COLO668 (cell line): ENCODE measurements at regions not wholly inside any gene's neighbourhood (a gene's known extent, or its start where the extent isn't known, plus 50 kb on each side); places are given as distances from the start of the nearest gene placed in this dataset.

Experiments used
- DNase-seq: peaks from one replicate; lab custom pipeline; 2025; ENCODE audit not compliant: unreplicated experiment; lab: John Stamatoyannopoulos, UW

DNA sequence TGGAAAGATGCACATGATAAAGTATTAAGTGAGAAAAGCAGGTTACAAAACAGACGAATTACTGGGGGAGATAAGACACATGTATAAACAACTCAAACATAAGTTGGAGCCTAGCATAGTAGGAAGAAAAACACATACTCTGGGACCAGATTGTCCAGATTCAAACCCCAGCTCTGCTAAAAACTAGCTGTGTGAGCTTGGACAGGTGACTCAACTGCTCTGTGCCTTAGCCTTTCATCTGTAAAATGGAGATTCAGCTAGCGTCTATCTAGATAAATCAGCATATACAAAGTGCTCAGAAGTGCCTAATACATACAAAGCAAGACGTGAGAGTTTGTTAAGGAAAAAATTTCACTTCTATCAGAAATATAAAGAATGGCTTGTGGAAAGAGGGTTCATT, 254.0 kb upstream of the POU3F1 start:
- no peak for DNase-seq

DNA sequence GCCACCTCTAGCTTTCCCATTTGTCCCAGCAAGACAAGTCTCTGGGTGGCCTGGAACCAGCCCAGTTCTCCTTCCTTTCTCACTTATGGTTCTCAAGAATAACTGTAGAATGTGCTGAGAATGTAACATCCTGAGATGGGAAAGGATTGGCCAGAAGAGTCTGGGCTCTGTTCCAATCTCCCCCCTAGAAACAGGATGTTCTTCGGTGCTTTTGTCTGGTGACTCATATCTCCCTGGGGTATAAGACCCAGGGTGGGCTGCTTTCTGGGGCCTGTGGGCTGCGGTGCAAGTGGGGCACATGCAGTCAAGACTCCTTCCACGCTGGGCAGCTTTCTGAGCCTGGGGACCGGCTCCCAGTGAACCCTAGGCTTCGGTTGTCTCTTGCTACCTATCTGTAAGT, 251.2 kb upstream of the POU3F1 start:
- no peak for DNase-seq

DNA sequence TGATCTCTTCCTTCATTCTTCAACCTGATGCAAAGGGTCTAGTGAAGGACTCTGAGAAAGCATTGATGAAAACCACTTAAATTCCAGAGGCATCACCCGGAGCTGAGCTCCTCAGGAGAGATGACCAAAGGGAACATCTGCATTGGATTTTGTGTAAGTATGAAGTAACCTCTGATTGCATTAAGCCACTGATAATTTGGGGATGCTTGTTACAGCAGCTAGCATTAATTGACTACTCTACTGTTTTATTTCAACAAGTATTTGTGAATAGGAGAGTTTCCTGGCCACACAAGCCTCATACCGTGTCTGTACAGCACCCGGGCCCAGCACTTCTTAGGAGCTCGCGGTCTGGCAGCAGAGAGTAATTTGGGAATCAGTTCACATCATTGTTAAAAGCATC, 250.7 kb upstream of the POU3F1 start:
- DNase-seq, result no peak

DNA sequence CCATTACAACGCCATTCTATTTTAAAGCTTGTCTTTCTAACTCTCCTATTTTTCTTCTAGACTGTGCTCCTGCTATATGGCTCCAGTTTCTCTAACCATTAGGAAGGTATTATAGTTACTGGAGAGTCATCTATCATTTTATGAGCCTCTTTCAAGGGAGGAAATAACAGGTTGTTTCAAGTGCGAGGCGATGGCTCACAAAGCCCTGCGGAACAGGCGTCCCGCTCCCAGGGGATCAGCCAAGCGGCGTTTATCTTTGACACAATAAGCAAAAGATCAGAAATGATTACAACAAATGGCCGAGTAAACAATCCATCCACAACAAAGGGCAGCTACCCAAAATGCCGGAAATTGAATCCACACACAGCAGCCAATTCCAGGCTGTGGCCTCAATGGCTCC, 249.5 kb upstream of the POU3F1 start:
- DNase-seq, result no peak

DNA sequence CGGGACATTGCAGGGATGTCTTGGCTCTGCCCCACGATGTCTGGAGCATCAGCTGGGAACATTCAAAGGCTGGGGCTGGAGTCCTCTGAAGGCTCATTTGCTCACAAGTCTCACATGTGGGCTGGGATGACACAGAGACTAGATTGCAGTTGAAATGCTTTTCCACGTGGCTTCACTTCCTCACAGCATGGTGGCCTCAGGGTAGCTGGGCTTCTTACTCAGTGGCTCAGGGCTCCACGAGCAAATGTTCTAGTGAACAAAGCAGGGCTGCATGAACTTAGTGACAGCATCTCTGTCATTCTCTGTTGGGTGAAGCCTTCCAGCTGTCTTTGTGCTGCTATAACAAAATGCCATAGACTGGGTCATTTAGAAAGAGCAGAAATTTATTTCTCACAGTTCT, 247.0 kb upstream of the POU3F1 start:
- DNase-seq, result no peak

DNA sequence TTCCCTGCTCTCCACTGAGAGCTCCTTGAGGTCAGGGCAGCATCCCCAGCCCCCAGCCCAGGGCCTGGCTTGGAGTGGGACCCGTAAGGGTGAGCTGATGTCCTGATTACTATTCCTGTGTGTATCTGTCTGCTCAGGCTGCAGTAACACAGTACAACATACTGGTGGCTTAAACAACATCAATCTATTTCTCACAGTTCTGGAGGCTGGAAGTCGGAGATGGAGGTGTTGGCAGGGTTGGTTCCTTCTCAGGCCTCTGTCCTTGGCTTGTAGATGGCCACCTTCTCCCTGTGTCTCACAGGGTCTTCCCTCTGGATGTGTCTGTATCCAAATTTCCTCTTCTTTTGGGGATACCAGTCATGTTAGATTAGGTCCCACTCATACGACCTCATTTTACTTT, 246.4 kb upstream of the POU3F1 start:
- DNase-seq, result no peak

DNA sequence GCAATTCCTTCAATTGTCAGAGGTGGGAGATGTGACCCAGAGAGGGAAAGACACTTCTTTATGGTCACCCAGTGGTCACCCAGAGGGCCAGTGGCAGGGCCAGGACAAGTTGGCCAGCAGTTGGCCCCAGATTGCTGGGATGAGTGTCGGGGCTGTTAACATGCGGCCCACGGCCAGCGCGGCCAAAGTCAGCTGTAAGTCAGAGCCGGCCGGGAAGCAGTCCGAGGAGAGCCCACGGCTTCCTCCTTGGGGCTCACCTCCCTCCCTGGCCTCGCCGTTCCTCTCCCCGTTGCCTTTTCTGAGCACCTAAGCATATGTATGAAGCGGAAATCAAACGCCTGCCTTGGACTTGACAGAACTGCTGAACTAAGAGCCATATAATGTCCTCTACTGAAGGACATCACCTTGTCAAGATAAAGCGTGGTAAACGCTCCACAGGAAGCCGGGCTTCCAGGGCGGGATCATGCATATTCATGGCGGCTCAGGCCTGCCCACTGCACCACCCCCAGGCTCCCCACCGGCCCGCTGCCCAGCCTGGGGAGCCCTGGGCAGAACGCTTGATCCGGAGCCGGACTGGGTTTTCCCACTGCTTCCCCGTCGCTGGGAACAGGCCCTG, 245.4 kb upstream of the POU3F1 start:
- DNase-seq, result no peak

DNA sequence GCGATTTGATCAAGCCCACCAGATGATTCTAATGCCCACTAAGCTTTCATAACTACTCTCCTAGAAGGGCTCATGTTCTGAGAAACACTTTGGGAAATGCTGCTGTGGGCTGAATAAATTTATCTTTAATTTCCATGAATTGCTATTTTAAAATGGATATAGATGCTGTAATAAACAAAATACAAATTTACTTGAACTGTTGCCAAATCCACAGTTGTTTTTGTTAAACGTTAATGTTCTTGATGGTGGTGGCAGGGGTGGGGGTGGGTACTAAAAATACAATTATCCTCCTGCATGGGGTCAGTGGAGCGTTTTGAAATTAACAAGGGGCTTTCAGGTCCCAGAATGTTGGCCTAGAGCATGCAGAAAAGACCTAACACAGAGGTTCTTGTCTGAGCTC, 244.7 kb upstream of the POU3F1 start:
- no peak for DNase-seq

DNA sequence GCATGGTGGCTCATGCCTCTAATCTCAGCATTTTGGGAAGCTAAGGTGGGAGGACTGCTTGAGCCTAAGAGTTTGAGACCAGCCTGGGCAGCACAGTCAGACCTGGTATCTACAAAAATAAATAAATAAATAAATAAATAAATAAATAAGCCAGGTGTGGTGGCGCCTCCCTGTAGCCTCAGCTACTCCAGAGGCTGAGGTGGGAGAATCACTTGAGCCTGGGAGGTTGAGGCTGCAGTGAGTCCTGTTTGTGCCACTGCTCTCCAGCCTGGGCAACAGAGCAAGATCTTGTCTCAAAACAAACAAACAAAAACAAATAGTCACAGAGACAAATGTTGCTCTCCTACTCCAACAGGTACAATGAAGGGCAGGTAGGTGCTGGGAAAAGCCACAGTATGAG, 242.4 kb upstream of the POU3F1 start:
- DNase-seq, result no peak

DNA sequence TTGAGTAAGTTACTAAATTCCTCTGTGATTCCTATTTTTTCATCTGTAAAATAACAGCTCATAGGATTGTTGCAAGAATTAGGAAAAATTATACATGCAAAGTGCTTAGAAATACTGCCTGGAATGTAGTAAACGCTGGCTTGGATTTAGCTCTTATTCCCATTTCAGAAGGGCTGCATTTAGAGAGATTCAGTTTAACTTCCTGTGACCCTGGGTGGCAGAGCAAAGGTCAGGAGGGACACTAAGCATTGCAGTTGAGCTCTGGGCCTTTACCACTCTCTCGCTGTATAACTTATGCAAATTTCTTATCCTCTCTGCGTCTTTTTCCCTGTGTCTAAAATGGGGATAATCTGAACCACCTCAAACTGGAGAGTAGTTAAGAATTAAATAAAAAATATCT, 241.0 kb upstream of the POU3F1 start:
- no peak for DNase-seq

DNA sequence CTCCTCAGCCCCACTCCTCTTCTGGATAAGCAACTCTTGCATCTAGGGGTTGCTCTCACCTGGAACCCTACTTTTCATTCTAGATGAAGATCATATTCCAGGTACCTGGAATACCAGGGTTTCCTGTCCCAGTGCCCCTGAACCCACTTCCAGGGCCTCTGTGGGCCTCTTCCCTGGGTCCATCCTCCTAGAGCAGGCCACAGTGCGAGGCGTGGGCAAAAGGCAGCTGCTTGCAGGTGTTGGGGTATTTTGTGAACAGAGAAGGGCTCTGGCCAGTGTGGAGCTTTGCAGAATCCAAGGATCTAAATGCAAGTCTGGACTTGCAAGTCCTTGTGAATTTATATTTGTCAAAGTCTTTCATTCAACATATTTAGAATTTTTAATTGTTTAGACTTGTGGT, 240.4 kb upstream of the POU3F1 start:
- no peak for DNase-seq

DNA sequence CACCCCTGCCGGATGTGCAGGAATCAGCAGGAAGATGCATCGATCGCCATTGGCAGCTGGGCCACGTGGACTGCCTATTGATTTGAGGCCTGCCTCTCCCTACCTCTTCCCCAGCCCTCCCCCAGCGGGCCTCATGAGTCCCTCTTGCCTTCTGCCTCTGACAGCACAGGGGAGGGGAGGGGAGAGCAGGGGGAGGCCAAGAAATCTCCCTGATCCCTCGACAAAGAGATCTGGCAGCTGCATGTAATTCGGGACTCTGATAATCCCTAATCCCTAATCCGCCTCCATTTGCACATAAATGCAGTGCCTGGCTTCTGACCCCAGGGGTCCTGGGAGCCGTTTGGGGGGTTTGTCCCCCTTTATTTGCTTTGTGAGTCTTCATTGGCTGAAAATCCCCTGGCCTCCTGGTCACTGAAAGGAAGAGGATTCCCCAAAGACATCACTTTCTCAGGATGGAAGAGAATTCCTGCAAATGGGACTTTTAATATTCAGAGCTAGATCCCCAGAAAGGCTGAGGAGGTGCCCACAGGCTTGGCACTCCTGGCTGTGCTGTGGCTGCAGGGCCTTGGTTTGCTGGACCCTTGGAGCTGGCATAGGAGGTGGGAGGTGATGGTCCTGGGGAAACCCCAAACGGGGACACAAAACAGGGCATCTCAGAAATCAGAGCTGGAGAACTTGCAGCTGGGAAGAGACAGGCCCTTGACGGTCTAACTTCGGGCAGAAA, 239.4 kb upstream of the POU3F1 start:
- DNase-seq, result no peak

DNA sequence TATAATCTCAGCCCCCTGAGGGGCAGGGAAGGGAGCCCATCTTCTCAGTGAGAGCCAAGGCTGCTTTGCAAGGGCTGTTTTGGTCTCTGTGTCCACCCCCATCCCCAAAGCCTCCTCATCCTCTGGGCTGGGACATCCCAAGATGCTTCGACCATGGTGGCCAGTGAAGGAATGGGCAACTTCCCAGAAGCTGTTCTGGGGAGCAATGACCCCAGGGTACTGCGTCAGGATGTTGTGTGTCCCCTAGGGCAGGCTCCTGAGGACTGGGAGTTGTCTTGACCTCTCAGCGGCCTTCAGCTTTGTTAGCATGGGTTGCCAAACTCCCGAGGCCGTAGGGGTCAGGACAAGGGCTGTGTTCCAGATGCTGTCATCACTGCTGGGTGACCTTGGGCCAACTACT, 238.4 kb upstream of the POU3F1 start:
- no peak for DNase-seq

DNA sequence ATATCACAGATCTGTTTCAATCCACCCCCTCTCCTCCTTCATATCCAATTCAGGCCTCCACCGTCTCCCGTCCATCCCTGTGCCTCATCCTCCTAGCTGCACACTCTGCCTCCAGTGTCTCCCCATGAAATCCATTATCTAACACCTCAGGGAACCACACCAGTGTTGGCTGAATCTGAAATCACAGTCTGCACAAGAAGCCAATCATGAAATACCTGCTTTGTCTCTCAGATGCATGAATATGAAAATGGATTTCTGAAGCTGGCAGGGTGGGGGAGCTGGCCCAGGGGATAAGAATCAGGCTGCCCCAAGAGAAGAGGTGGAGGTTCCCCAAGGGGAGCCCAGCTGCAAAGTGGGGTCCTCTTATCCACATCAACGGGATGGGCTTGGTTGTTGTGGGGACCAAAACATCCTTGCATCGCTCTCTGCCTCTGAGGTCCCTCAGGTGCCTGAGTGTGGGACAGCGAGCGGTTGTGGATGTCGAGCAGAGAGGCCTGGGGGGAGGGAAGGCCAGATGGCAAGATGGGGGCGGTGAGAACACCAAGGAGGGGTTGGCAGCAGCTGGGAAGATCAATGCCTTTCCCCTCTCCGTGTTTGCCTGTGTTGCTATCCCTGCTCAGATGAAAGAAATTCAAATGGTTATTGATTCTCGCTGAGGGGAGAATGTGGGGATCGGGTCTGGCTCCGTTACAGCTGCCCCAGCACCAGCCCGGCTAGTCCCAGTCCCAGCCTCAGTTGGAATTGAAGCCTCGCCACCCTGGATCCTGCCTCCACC, 237.3 kb upstream of the POU3F1 start:
- no peak for DNase-seq

DNA sequence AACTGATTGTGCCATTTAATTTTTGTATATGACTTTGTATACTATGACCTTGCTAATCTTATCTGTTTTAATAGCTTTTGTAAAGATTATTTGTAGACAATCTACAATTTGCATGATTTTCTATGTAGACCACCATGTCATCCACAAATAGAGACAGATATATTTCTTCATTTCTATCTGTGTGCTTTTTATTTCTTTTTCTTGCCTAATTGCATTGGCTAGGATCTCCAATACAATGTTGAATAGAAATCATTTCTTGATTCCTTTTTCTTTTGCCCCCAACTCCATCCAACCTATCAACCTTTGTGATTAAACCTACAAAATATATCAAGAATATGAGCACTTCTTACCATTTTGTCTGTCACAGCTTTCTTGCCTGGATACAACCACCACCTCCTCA, 232.6 kb upstream of the POU3F1 start:
- DNase-seq, result no peak

DNA sequence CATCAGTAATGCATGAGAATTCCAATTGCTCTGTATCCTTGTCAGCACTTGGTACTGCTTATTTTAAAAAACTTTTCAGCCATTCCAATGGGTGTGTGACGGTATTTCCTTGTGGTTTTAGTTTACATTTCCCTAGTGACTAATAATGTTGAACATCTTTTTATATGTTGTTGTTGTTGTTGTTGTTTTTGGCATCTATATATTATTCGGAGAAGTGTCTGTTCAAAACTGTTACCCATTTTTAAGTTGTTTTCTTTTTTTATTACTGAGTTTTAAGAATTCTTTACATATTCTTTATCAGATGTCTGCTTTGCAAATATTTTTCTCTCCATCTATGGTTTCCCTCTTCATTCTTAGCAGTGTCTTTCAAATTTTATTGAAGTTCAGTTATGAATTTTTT, 231.1 kb upstream of the POU3F1 start:
- DNase-seq, result no peak

DNA sequence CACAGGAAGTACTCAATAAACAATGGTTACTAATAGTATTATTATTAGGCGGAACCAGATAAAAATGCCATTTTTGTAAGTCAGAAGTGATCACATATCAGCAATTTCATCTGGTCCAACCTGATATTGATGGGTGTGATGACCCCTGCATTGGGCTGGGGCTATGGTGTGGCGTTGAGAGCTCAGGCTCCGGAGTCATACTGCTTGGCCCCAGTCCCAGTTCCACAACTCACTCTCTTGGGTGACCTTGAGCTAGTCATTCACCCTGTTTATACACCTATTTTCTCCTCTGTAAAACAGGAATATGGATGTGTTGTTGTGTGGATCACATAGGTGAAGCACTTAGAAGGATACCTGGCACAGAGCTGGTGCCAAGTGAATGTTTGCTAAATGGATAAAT, 229.4 kb upstream of the POU3F1 start:
- no peak for DNase-seq

DNA sequence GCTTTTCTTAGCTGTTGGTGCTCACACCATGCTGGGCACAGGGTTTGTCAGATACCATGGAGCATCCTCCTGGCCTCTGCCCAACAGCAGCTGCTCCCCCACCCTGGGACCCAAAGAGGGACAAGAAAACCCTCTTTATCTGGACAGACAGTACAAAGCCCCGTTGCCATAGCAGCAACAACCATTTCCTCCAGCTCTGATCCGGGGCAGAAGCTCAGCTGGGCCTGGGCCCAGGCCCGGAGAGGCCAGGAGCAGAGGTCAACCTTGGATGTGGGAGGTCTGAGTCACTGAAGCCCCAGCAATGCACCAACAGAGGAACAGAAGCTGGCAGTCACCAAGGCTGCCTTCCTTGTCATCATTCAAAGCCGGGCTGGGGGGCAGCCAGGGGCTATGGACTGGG, 228.4 kb upstream of the POU3F1 start:
- DNase-seq, result no peak

DNA sequence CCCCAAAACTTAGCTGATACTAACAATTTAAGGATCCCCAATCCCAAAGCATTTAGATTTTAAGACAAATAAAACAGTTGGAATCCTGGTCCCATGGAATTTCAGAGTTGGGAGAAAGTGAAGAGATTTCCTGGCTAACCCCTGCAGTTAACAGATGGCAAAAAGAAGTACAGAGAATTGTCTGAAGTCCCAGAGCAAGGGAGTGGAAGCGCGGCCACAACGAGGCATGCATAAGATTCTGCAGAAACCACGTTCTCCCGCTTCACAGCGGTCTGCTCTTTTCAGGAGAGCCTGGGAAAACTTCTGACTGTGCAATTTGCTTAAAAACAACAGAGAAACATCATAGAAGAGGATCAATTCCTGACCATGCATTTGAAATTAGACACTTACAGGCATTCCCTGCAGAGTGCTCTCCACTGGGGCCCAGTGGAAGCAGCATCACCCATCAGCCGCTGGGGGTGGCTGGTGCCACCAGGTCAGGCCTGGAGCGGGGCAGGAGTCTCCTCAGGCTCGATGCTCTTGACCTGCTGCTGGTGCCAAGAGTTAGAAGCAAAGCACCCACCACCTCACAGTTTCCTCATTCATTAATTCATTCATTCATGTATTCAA, 226.7 kb upstream of the POU3F1 start:
- DNase-seq, result no peak

DNA sequence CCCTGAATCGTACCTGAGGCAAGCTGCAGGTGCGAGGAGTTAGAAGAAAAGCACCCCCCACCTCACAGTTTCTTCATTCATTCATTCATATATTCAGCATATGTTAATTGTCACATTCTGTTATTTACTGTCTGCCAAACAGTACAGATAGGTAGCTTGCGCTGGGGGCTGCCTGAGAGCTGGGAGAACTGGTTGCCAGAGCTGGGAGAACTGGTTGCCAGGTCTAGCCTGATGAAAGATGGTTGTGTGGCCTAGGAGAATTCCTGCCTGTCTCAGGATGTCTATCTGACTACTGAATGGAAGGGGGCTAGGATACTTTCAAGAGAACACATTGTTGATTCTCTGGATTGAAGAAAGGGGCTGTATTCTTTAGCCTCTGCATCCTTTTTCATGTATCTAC, 225.9 kb upstream of the POU3F1 start:
- DNase-seq, result no peak

DNA sequence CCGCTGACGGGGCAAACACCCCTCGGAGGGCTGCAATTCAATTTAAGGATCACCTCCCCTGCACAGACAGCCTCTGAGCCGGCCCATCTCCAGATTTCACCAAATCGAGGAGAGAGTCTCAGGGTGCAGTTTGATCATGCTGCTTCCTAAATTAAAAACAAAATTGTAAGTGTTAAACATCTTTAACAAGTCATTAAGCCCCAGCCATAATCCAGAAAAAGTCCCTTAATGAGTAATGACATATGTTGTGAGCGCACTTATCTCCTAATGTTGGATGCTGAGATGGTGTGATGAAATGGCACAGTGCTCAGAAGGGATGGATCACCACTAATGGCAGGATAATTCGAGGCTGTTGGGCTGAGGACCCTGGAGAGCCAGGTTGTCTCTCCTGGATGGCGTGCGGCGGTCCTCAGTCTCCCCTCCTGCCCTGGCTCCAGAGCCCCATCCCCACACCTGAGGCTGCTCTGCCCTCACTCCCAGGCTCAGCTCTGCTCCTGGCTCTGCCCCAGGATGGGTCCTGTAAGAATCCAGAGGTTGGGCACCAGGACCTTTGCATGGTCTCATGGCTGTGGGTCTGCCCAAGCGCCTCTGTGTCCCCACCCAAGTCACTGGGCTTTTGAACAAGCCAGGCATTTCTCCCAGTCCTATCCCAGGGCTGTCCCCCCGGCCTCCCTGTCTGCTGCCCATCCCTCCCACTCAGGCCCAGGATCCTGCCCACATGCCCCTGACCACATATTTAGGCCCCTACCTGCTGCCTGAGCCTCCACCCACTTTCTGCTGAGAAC, 224.4 kb upstream of the POU3F1 start:
- no peak for DNase-seq
